Mesodermal cell (in vitro differentiated cells): ENCODE measurements at regions not wholly inside any gene's neighbourhood (a gene's known extent, or its start where the extent isn't known, plus 50 kb on each side); places are given as distances from the start of the nearest gene placed in this dataset.

Experiments
- H3K27ac ChIP-seq: 2 replicates; pipeline ENCODE4 v1.7.0; 2013; ENCODE audit warnings: mild to moderate bottlenecking, low read depth, low read length, moderate library complexity; ENCODE audit not compliant: severe bottlenecking
- H3K36me3 ChIP-seq: 2 replicates; pipeline ENCODE4 v1.7.1; 2013; ENCODE audit warnings: mild to moderate bottlenecking, low read length, moderate library complexity; ENCODE audit not compliant: control insufficient read depth, insufficient read depth
- H3K4me1 ChIP-seq: one replicate; pipeline ENCODE4 v1.7.1; 2013; ENCODE audit warnings: mild to moderate bottlenecking, low read length; ENCODE audit not compliant: insufficient read depth, control insufficient read depth, poor library complexity, severe bottlenecking
- H3K4me3 ChIP-seq: 2 replicates; pipeline ENCODE4 v1.7.0; 2013; ENCODE audit warnings: low read length, control low read depth, mild to moderate bottlenecking; ENCODE audit not compliant: insufficient read depth, poor library complexity, severe bottlenecking; ENCODE audit errors: extremely low read depth
- H3K9me3 ChIP-seq: 2 replicates; pipeline ENCODE4 v1.7.1; 2013; ENCODE audit warnings: mild to moderate bottlenecking, low read length, moderate library complexity; ENCODE audit not compliant: control insufficient read depth
- WGBS, 2 experiments: methylation state at CpG; one replicate each; pipeline ENCODE4 v1.1.5; 2013; ENCODE audit warnings: missing lambda C conversion rate in 2 of 2; ENCODE audit not compliant: insufficient coverage in 2 of 2; 5-methylcytosine and 5-hydroxymethylcytosine counted together

DNA sequence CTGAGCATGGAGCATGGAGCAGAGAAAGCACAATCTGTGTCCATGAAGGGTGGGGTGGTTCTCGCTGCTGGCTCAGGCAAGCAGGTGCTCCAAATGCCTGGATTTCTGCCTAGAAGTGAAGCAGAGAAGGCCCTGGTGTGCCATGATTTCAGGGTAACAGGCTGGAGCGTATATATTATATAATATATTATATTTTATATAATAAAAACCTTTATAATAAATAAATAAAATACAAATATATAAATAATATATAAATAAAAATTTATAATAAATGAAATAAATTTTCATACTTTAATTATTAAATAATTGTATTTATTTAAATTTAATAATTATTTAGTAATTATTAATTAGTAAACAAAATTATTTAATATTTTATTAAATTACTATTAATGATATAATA is 707.4 kb upstream of the COX7C start:
- H3K4me3 ChIP-seq, result no peak overlapping the region
- H3K27ac ChIP-seq, result no peak overlapping the region
- no peaks in the 10 kb centered on the region for H3K36me3 ChIP-seq
- no peaks in the 10 kb centered on the region for H3K4me1 ChIP-seq
- no peaks in the 10 kb centered on the region for H3K9me3 ChIP-seq
- WGBS, 2 experiments, result 100% methylated on average over 1 of the region's 2 CpGs; no CpG with 5 or more reads in 1 of the 2 experiments

DNA sequence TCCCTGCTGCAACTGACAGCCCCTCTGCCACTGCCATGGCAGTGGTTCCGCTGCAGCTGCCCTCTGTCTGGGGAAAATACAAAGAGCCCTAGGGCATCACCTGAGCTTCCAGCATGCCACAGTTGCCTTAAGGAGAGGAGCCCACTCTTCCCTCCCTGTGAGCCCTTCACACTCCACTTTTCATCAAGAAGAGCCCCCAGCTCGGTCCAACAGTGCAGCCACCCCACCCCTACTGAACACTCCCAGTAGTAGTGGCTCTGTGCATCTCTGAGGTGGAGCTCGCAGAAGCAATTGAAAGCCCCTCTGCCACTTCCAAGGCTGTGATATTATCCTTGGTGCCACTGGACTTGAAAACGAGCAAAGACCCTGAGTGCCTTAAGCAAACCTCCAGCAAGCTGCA is 696.8 kb upstream of the COX7C start:
- H3K9me3 ChIP-seq, result peaks cover 7% of the 10 kb centered on the region
- 88 to 94% methylated on average over 3 of the region's 4 CpGs for WGBS, 2 experiments
- H3K27ac ChIP-seq, result no peak overlapping the region
- H3K4me3 ChIP-seq, result no peak overlapping the region
- H3K4me1 ChIP-seq, result no peaks in the 10 kb centered on the region
- H3K36me3 ChIP-seq, result no peaks in the 10 kb centered on the region

DNA sequence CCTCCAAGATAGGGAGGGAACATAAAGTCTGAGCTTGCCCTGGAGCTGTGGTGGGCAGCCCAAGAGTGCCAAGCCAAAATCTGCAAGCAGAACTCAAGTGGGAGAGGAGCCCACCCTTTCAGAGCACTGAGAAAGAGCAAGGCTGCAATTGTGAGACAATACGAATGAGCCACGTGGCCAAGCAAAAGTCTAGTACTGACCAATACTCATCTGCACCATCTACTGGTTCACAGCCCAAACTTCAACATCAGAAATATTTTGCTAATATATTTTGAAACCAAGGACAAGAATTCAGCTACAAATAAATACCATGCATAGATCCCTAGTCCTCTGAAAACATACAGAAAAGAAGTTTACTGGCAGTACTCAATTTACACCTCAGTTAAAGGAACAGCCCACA is 696.2 kb upstream of the COX7C start:
- 92% methylated on average over 2 of the region's 2 CpGs; no CpG with 5 or more reads in 1 of the 2 experiments for WGBS, 2 experiments
- Histone ChIP-seq H3K4me3 (no peak overlapping the region), H3K27ac (no peak overlapping the region)

GRCh38 chr5:85927632-85928031 is 690.1 kb upstream of the COX7C start:
- Histone ChIP-seq H3K27ac (no peak overlapping the region), H3K36me3 (no peaks in the 10 kb centered on the region), H3K4me3 (no peak overlapping the region), H3K4me1 (no peaks in the 10 kb centered on the region), H3K9me3 (peaks cover 9% of the 10 kb centered on the region)
- WGBS, 2 experiments, result 100% methylated on average over 1 of the region's 4 CpGs; no CpG with 5 or more reads in 1 of the 2 experiments

More for the DNA sequence above, 696.2 kb upstream of the COX7C start:
- H3K4me1 ChIP-seq, result no peaks in the 10 kb centered on the region
- no peaks in the 10 kb centered on the region for H3K36me3 ChIP-seq
- peaks cover 9% of the 10 kb centered on the region for H3K9me3 ChIP-seq

GRCh38 chr5:85929713-85930112 is 688.0 kb upstream of the COX7C start:
- H3K9me3 ChIP-seq, result peaks cover 9% of the 10 kb centered on the region
- H3K27ac ChIP-seq, result no peak overlapping the region
- H3K4me1 ChIP-seq, result no peaks in the 10 kb centered on the region
- WGBS, 2 experiments, result no CpG with 5 or more reads among the region's 2 CpGs
- H3K4me3 ChIP-seq, result no peak overlapping the region
- no peaks in the 10 kb centered on the region for H3K36me3 ChIP-seq

DNA sequence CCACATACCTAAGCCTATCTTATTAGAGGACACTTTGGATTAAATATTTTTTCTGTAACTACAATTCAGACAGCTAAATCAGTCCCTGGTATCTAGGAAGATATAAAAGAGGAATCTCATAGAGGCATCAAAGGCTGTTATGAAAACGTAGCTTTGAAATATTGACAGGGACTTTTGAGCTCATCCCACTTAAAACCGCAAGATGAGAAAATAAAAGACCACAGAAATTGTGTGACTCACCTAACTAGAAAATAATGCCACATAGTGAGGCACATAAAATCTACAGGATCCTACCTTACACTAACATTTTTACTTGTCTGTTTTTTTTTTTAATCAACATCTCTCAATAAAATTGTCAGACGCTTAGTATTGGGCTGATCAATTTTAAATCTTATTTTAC is 686.5 kb upstream of the COX7C start:
- Histone ChIP-seq H3K9me3 (no peaks in the 10 kb centered on the region), H3K36me3 (no peaks in the 10 kb centered on the region)
- 87 to 100% methylated on average over 2 of the region's 3 CpGs for WGBS, 2 experiments

DNA sequence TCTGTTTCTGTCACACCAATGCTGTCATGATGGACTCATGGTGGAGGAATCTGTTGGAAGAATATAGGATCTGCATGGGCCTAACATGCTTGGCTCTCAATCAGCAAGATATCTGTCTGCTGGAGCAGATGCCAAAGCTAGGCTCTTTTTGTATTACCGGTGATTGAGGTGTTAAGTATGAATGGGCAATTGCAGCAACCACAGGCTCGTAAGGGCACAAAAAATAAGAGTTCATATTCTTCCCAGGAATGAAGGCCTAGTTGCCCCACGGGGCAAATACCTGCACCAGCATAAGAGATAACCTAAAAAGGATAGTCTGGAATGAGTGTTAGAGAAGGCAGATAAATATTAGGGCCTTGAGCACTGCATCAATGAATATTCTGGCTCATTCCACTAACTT is 679.5 kb upstream of the COX7C start:
- Histone ChIP-seq H3K36me3 (no peaks in the 10 kb centered on the region), H3K4me3 (no peak overlapping the region), H3K9me3 (no peaks in the 10 kb centered on the region), H3K4me1 (no peaks in the 10 kb centered on the region), H3K27ac (no peak overlapping the region)
- 44 to 67% methylated on average over 2 to 3 of the region's 3 CpGs for WGBS, 2 experiments

More for the DNA sequence above, 686.5 kb upstream of the COX7C start:
- Histone ChIP-seq H3K4me1 (no peaks in the 10 kb centered on the region), H3K4me3 (no peak overlapping the region), H3K27ac (no peak overlapping the region)

DNA sequence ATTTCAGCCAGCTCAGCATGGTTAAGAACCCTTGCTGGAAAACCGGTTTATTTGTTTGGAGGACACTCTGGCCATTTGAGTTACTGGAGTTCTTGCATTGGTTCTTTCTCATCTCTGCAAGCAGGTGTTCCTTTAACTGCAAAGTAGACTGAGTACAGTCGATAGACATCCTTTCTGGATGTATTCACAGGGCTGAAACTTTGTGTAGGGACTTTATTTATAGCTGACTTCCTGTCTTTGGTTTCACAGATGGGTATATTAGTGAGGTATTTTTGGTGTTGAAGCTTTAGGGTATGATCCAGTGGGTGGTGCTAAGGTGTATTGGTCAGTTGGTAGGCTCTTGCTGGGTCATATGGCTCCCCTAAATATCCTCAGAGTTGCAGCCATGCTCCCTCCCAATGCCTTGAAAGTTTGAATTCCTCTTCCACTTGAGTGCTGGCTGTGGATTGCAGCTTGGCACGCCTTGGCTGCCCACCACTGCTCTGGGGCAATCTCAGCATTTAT is 666.0 kb upstream of the COX7C start:
- 79 to 94% methylated on average over 2 to 3 of the region's 3 CpGs for WGBS, 2 experiments
- Histone ChIP-seq H3K27ac (no peak overlapping the region), H3K9me3 (no peaks in the 10 kb centered on the region), H3K4me1 (no peaks in the 10 kb centered on the region), H3K4me3 (no peak overlapping the region), H3K36me3 (no peaks in the 10 kb centered on the region)

GRCh38 chr5:85952680-85953079 is 665.1 kb upstream of the COX7C start:
- no peaks in the 10 kb centered on the region for H3K4me1 ChIP-seq
- no peaks in the 10 kb centered on the region for H3K9me3 ChIP-seq
- no peak overlapping the region for H3K27ac ChIP-seq
- no CpG with 5 or more reads among the region's 2 CpGs for WGBS, 2 experiments
- H3K36me3 ChIP-seq, result no peaks in the 10 kb centered on the region
- H3K4me3 ChIP-seq, result no peak overlapping the region

DNA sequence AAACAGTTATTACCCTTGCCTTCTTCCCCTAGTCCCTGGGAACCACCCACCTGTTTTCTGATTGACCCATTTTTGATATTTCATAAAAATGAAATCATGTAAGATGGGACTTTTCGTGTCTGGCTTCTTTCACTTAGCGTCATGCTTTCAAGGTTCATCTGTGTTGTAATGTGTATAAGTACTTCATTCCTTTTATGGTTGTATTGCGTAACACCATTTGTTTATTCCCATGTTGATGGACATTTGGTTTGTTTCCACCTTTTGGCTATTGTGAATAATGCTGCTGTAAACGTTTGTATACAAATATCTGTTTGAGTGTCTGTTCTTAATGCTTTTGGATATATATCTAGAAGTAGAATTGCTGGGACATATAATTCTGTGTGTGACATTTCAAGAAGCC is 650.1 kb upstream of the COX7C start:
- Histone ChIP-seq H3K27ac (no peak overlapping the region), H3K9me3 (no peaks in the 10 kb centered on the region), H3K36me3 (no peaks in the 10 kb centered on the region), H3K4me3 (no peak overlapping the region), H3K4me1 (no peaks in the 10 kb centered on the region)
- no CpG with 5 or more reads among the region's 4 CpGs for WGBS, 2 experiments

- 100% methylated on average over 1 of the region's 4 CpGs for WGBS, 2 experiments
- no peak overlapping the region for H3K27ac ChIP-seq
- H3K9me3 ChIP-seq, result no peaks in the 10 kb centered on the region
- no peaks in the 10 kb centered on the region for H3K36me3 ChIP-seq
- H3K4me1 ChIP-seq, result no peaks in the 10 kb centered on the region
- no peak overlapping the region for H3K4me3 ChIP-seq
Observed at GRCh38 chr5:85972539-85972938, 645.2 kb upstream of the COX7C start.
